ENCODE measurements at regions not wholly inside any gene's neighbourhood (a gene's known extent, or its start where the extent isn't known, plus 50 kb on each side); places are given as distances from the start of the nearest gene placed in this dataset.

- Histone ChIP-seq H3K9ac (ENCODE audit: insufficient read depth, low read length) (no peak overlapping the region), H4K20me1 (ENCODE audit: control insufficient read depth, extremely low read depth, insufficient read depth, low read length) (no peaks in the 10 kb centered on the region), H2AFZ (ENCODE audit: low read length) (no peak overlapping the region), H3K4me1 (ENCODE audit: control insufficient read depth, extremely low read depth, insufficient read depth, low read length) (no peaks in the 10 kb centered on the region), H3K36me3 (ENCODE audit: control insufficient read depth, insufficient read depth, low read length) (no peaks in the 10 kb centered on the region), H3K9me3 (ENCODE audit: control insufficient read depth, insufficient read depth, low read depth, low read length) (no peaks in the 10 kb centered on the region), H3K79me2 (ENCODE audit: control insufficient read depth, insufficient read depth, low read length) (no peaks in the 10 kb centered on the region), H3K4me3 (replicated peaks in 1 of 4; ENCODE audit: control extremely low read depth in 1 of 4, insufficient read depth in 1 of 4, low read depth in 3 of 4, low read length in 4 of 4) (no peak overlapping the region), H3K4me2 (ENCODE audit: extremely low read depth, insufficient read depth, low read length) (no peak overlapping the region), H3K27ac (ENCODE audit: insufficient read depth, low read length) (no peak overlapping the region), H3K27me3 (ENCODE audit: control insufficient read depth, insufficient read depth, low read length) (no peaks in the 10 kb centered on the region)
- TF ChIP-seq EZH2 (IDR thresholded peaks at IDR 0.05; ENCODE audit: low read length, missing control alignments), result no peak
- no peak for TF ChIP-seq CTCF (conservative IDR thresholded peaks at IDR 0.05 in 1 of 2, IDR thresholded peaks at IDR 0.05 in 1 of 2; ENCODE audit: low read depth in 1 of 2, low read length in 2 of 2)
- DNase-seq (ENCODE audit: low read depth in 2 of 2), result no peak
Measured at GRCh38 chr2:117342415-117342814, 472.1 kb upstream of the DDX18 start.

DNA sequence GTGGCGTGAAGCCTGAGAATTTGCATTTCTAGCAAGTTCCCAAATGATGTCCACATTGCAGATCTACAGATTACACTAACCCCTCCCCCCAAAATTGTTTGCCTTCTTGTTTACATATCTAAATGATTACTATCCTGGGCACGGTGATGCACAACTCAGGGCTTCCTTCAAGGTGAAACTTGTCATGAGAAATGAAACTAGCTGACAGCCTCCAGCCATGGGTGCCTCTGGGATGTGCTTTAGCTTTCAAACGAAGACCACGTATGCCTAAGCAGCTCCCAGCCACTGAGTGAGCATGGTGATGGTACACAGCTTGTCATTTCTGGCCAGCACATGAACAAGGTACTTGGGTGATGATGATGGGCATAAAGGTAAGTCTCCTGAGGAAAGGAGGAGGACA is 464.8 kb upstream of the DDX18 start:
- no peaks in the 10 kb centered on the region for H3K79me2 ChIP-seq (ENCODE audit: control insufficient read depth, insufficient read depth, low read length)
- H3K27ac ChIP-seq (ENCODE audit: insufficient read depth, low read length), result no peak overlapping the region
- H3K4me3 ChIP-seq (replicated peaks in 1 of 4; ENCODE audit: control extremely low read depth in 1 of 4, insufficient read depth in 1 of 4, low read depth in 3 of 4, low read length in 4 of 4), result no peak overlapping the region
- H2AFZ ChIP-seq (ENCODE audit: low read length), result no peak overlapping the region
- no peaks in the 10 kb centered on the region for H3K36me3 ChIP-seq (ENCODE audit: control insufficient read depth, insufficient read depth, low read length)
- H3K9me3 ChIP-seq (ENCODE audit: control insufficient read depth, insufficient read depth, low read depth, low read length), result no peaks in the 10 kb centered on the region
- H4K20me1 ChIP-seq (ENCODE audit: control insufficient read depth, extremely low read depth, insufficient read depth, low read length), result no peaks in the 10 kb centered on the region
- TF ChIP-seq CTCF (conservative IDR thresholded peaks at IDR 0.05 in 1 of 2, IDR thresholded peaks at IDR 0.05 in 1 of 2; ENCODE audit: low read depth in 1 of 2, low read length in 2 of 2), result no peak
- TF ChIP-seq EZH2 (IDR thresholded peaks at IDR 0.05; ENCODE audit: low read length, missing control alignments), result no peak
- DNase-seq (ENCODE audit: low read depth in 2 of 2), result no peak
- no peaks in the 10 kb centered on the region for H3K27me3 ChIP-seq (ENCODE audit: control insufficient read depth, insufficient read depth, low read length)
- H3K9ac ChIP-seq (ENCODE audit: insufficient read depth, low read length), result no peak overlapping the region
- H3K4me1 ChIP-seq (ENCODE audit: control insufficient read depth, extremely low read depth, insufficient read depth, low read length), result no peaks in the 10 kb centered on the region
- H3K4me2 ChIP-seq (ENCODE audit: extremely low read depth, insufficient read depth, low read length), result no peak overlapping the region

DNA sequence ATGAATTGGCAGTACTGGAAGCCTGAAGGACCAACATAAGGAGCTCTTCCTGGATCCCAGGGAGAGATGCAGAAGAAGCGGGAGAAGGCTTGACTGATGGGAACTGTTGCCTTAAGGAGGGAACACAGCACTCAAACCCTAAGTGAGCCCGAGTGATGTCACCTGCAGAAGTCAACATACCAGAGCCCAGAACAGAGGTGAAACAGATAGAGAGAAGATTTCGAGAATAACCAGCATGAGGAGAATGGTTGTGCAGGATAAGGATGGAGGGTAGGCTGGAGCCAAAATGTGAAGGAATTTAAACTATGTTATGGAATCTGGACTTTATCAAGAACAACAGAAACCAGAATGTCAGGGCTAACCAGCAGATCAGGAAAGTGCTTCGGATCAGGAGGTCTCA is 463.1 kb upstream of the DDX18 start:
- Histone ChIP-seq H2AFZ (ENCODE audit: low read length) (no peak overlapping the region), H3K36me3 (ENCODE audit: control insufficient read depth, insufficient read depth, low read length) (no peaks in the 10 kb centered on the region), H3K27me3 (ENCODE audit: control insufficient read depth, insufficient read depth, low read length) (no peaks in the 10 kb centered on the region), H3K79me2 (ENCODE audit: control insufficient read depth, insufficient read depth, low read length) (no peaks in the 10 kb centered on the region), H3K4me1 (ENCODE audit: control insufficient read depth, extremely low read depth, insufficient read depth, low read length) (no peaks in the 10 kb centered on the region), H3K27ac (ENCODE audit: insufficient read depth, low read length) (no peak overlapping the region), H3K9ac (ENCODE audit: insufficient read depth, low read length) (no peak overlapping the region), H3K9me3 (ENCODE audit: control insufficient read depth, insufficient read depth, low read depth, low read length) (no peaks in the 10 kb centered on the region), H4K20me1 (ENCODE audit: control insufficient read depth, extremely low read depth, insufficient read depth, low read length) (no peaks in the 10 kb centered on the region), H3K4me2 (ENCODE audit: extremely low read depth, insufficient read depth, low read length) (no peak overlapping the region), H3K4me3 (replicated peaks in 1 of 4; ENCODE audit: control extremely low read depth in 1 of 4, insufficient read depth in 1 of 4, low read depth in 3 of 4, low read length in 4 of 4) (no peak overlapping the region)
- DNase-seq (ENCODE audit: low read depth in 2 of 2), result no peak
- TF ChIP-seq EZH2 (IDR thresholded peaks at IDR 0.05; ENCODE audit: low read length, missing control alignments) (no peak), CTCF (conservative IDR thresholded peaks at IDR 0.05 in 1 of 2, IDR thresholded peaks at IDR 0.05 in 1 of 2; ENCODE audit: low read depth in 1 of 2, low read length in 2 of 2) (no peak)

Data from fibroblast of lung (primary cell).